ENCODE measurements at regions not wholly inside any gene's neighbourhood (a gene's known extent, or its start where the extent isn't known, plus 50 kb on each side); places are given as distances from the start of the nearest gene placed in this dataset.
A peak's percentile ranks its signal among the peaks of the same experiment; 100 is the strongest.

DNA sequence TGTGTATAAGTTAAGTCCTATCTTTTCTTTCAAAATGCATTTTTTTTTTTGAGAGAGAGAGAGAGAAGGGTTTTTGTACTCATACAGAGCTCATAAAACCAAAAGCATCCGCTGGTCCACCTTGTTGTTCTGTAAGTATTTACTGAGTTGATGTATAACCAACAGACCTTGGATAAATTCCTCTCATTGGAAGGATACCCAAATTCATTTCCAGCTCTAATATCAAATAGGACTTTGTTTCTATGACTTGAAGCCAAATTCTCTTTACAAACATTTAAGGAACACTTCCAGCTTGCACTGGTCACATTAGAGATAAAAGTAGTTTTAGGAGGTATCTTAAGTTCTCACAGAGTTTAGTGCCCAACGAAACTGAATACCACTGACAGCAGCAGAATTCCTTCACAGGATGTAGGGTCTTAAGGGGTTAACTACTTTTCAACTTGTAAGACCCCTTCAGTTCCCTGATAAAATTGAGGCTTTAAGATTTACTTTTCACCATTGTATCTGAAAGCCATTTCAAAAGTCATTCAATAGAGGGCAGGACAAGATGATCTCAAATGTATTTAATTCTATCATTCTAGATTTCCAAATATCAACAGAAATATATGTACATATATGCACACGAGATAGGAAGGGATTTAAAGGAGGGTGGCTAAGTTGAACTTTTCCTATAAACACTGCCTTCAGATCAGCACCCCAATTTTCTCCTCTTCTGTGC is 1398.5 kb upstream of the CELF4 start:
- H3K9me3 ChIP-seq (ENCODE audit: control insufficient read depth in 4 of 4, low read length in 3 of 4), result no peaks in the 10 kb centered on the region
- peak overlapping the region in 1 of 2 donors; percentile 25 for H3K27ac ChIP-seq (ENCODE audit: low read depth in 1 of 2, low read length in 2 of 2)
- H3K27me3 ChIP-seq (ENCODE audit: control insufficient read depth in 4 of 4, insufficient read depth in 4 of 4, low read length in 3 of 4), result no peaks in the 10 kb centered on the region
- no peaks in the 10 kb centered on the region for H3K36me3 ChIP-seq (ENCODE audit: control insufficient read depth in 4 of 4, insufficient read depth in 3 of 4, low read depth in 1 of 4, low read length in 3 of 4)
- WGBS, result 20% methylated on average over 3 of the region's 3 CpGs
- no peak overlapping the region for H3K4me3 ChIP-seq (ENCODE audit: low read depth in 1 of 3, low read length in 3 of 3)
- no peak overlapping the region for H3K9ac ChIP-seq (ENCODE audit: low read depth in 1 of 2, low read length in 2 of 2)
- TF ChIP-seq RXRA (IDR thresholded peaks at IDR 0.05) (peak; percentile 19 to 53), YY1 (IDR thresholded peaks at IDR 0.05) (no peak), HNF4A (conservative IDR thresholded peaks at IDR 0.05) (peak; percentile 54 to 71), SP1 (IDR thresholded peaks at IDR 0.05) (no peak), JUND (IDR thresholded peaks at IDR 0.05) (peak in 1 of 2 donors; percentile 56), NR2F2 (IDR thresholded peaks at IDR 0.05) (no peak), EGR1 (IDR thresholded peaks at IDR 0.05; ENCODE audit: low read depth in 2 of 2) (no peak), RAD21 (IDR thresholded peaks at IDR 0.05) (peak in 1 of 2 donors; percentile 32), FOXA2 (IDR thresholded peaks at IDR 0.05) (peak; percentile 8), HNF4G (IDR thresholded peaks at IDR 0.05) (no peak), FOXA1 (IDR thresholded peaks at IDR 0.05) (no peak), TAF1 (conservative IDR thresholded peaks at IDR 0.05) (no peak), GABPA (IDR thresholded peaks at IDR 0.05 in 1 of 2, conservative IDR thresholded peaks at IDR 0.05 in 1 of 2) (no peak)
- TF ChIP-seq, protein P1, sequence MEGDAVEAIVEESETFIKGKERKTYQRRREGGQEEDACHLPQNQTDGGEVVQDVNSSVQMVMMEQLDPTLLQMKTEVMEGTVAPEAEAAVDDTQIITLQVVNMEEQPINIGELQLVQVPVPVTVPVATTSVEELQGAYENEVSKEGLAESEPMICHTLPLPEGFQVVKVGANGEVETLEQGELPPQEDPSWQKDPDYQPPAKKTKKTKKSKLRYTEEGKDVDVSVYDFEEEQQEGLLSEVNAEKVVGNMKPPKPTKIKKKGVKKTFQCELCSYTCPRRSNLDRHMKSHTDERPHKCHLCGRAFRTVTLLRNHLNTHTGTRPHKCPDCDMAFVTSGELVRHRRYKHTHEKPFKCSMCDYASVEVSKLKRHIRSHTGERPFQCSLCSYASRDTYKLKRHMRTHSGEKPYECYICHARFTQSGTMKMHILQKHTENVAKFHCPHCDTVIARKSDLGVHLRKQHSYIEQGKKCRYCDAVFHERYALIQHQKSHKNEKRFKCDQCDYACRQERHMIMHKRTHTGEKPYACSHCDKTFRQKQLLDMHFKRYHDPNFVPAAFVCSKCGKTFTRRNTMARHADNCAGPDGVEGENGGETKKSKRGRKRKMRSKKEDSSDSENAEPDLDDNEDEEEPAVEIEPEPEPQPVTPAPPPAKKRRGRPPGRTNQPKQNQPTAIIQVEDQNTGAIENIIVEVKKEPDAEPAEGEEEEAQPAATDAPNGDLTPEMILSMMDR (IDR thresholded peaks at IDR 0.05; ENCODE audit: low read depth, low read length, missing input control), result no peak
- TF ChIP-seq, protein P2, sequence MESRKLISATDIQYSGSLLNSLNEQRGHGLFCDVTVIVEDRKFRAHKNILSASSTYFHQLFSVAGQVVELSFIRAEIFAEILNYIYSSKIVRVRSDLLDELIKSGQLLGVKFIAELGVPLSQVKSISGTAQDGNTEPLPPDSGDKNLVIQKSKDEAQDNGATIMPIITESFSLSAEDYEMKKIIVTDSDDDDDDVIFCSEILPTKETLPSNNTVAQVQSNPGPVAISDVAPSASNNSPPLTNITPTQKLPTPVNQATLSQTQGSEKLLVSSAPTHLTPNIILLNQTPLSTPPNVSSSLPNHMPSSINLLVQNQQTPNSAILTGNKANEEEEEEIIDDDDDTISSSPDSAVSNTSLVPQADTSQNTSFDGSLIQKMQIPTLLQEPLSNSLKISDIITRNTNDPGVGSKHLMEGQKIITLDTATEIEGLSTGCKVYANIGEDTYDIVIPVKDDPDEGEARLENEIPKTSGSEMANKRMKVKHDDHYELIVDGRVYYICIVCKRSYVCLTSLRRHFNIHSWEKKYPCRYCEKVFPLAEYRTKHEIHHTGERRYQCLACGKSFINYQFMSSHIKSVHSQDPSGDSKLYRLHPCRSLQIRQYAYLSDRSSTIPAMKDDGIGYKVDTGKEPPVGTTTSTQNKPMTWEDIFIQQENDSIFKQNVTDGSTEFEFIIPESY (IDR thresholded peaks at IDR 0.05), result no peak
- TF ChIP-seq, protein P3, sequence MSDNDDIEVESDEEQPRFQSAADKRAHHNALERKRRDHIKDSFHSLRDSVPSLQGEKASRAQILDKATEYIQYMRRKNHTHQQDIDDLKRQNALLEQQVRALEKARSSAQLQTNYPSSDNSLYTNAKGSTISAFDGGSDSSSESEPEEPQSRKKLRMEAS (IDR thresholded peaks at IDR 0.05), result peak; percentile 30
- TF ChIP-seq, protein P4, sequence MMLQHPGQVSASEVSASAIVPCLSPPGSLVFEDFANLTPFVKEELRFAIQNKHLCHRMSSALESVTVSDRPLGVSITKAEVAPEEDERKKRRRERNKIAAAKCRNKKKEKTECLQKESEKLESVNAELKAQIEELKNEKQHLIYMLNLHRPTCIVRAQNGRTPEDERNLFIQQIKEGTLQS (IDR thresholded peaks at IDR 0.05), result no peak
- TF ChIP-seq, protein P5, sequence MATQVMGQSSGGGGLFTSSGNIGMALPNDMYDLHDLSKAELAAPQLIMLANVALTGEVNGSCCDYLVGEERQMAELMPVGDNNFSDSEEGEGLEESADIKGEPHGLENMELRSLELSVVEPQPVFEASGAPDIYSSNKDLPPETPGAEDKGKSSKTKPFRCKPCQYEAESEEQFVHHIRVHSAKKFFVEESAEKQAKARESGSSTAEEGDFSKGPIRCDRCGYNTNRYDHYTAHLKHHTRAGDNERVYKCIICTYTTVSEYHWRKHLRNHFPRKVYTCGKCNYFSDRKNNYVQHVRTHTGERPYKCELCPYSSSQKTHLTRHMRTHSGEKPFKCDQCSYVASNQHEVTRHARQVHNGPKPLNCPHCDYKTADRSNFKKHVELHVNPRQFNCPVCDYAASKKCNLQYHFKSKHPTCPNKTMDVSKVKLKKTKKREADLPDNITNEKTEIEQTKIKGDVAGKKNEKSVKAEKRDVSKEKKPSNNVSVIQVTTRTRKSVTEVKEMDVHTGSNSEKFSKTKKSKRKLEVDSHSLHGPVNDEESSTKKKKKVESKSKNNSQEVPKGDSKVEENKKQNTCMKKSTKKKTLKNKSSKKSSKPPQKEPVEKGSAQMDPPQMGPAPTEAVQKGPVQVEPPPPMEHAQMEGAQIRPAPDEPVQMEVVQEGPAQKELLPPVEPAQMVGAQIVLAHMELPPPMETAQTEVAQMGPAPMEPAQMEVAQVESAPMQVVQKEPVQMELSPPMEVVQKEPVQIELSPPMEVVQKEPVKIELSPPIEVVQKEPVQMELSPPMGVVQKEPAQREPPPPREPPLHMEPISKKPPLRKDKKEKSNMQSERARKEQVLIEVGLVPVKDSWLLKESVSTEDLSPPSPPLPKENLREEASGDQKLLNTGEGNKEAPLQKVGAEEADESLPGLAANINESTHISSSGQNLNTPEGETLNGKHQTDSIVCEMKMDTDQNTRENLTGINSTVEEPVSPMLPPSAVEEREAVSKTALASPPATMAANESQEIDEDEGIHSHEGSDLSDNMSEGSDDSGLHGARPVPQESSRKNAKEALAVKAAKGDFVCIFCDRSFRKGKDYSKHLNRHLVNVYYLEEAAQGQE (IDR thresholded peaks at IDR 0.05), result no peak
- DNase-seq (ENCODE audit: low spot score), result no peak
- peaks cover 2 to 13% (median 10%) of the 10 kb centered on the region in 4 donors for H3K4me1 ChIP-seq (ENCODE audit: control insufficient read depth in 4 of 4, insufficient read depth in 4 of 4, low read length in 3 of 4)

All from liver (tissue), 8 donors.